H9 (cell line): ENCODE measurements at regions not wholly inside any gene's neighbourhood (a gene's known extent, or its start where the extent isn't known, plus 50 kb on each side); places are given as distances from the start of the nearest gene placed in this dataset.

Experiments
- DNase-seq: peaks from one replicate; pipeline ENCODE4 v3.0.0-alpha.2; 2017
- H2AFZ ChIP-seq: one replicate; pipeline ENCODE4 v1.6.1; 2013; ENCODE audit warnings: mild to moderate bottlenecking, low read length, control low read depth, moderate library complexity
- H2AK5ac ChIP-seq: 2 replicates; pipeline ENCODE4 v1.6.1; 2013; ENCODE audit warnings: low read length, control low read depth, mixed read lengths; ENCODE audit not compliant: insufficient read length
- H2BK120ac ChIP-seq: one replicate; pipeline ENCODE4 v1.6.1; 2013; ENCODE audit warnings: low read depth, mild to moderate bottlenecking, low read length, control low read depth, inconsistent platforms; ENCODE audit not compliant: poor library complexity, severe bottlenecking
- H2BK12ac ChIP-seq: 2 replicates; pipeline ENCODE4 v1.6.1; 2013; ENCODE audit warnings: low read length, control low read depth, mixed read lengths, low read depth; ENCODE audit not compliant: insufficient read length
- H2BK15ac ChIP-seq: 2 replicates; pipeline ENCODE4 v1.6.1; 2013; ENCODE audit warnings: low read depth, low read length, control low read depth
- H2BK20ac ChIP-seq: one replicate; pipeline ENCODE4 v1.6.1; 2013; ENCODE audit warnings: low read depth, mild to moderate bottlenecking, low read length, control low read depth, inconsistent platforms; ENCODE audit not compliant: poor library complexity, severe bottlenecking
- H2BK5ac ChIP-seq: 2 replicates; pipeline ENCODE4 v1.6.1; 2013; ENCODE audit warnings: low read length, control low read depth, mixed read lengths; ENCODE audit not compliant: insufficient read length
- H3K14ac ChIP-seq: 2 replicates; pipeline ENCODE4 v1.6.1; 2013; ENCODE audit warnings: low read length, control low read depth; ENCODE audit not compliant: insufficient read depth
- H3K18ac ChIP-seq: 2 replicates; pipeline ENCODE4 v1.6.1; 2013; ENCODE audit warnings: low read depth, mild to moderate bottlenecking, mixed read lengths, low read length, control low read depth; ENCODE audit not compliant: insufficient read length
- H3K23ac ChIP-seq: 2 replicates; pipeline ENCODE4 v1.6.1; 2013; ENCODE audit warnings: low read length, control low read depth, mixed read lengths, low read depth; ENCODE audit not compliant: insufficient read length
- H3K23me2 ChIP-seq: 2 replicates; pipeline ENCODE4 v1.6.1; 2013; ENCODE audit warnings: low read depth, mild to moderate bottlenecking, mixed read lengths, low read length, control low read depth; ENCODE audit not compliant: insufficient read length, poor library complexity, severe bottlenecking
- H3K27ac ChIP-seq: 2 replicates; pipeline ENCODE4 v1.5.1; 2013; ENCODE audit warnings: low read length, control low read depth, mixed read lengths, low read depth; ENCODE audit not compliant: insufficient read length
- H3K27me3 ChIP-seq: 2 replicates; pipeline ENCODE4 v1.6.1; 2013; ENCODE audit warnings: low read length, control low read depth, inconsistent platforms; ENCODE audit not compliant: insufficient read depth
- H3K4ac ChIP-seq: 2 replicates; pipeline ENCODE4 v1.6.1; 2013; ENCODE audit warnings: low read depth, mild to moderate bottlenecking, control low read depth, inconsistent platforms, low read length, moderate library complexity
- H3K4me1 ChIP-seq: 2 replicates; pipeline ENCODE4 v1.6.1; 2013; ENCODE audit warnings: low read length, control low read depth, inconsistent platforms; ENCODE audit not compliant: insufficient read depth
- H3K4me2 ChIP-seq: 2 replicates; pipeline ENCODE4 v1.6.1; 2013; ENCODE audit warnings: low read length, control low read depth, mixed read lengths; ENCODE audit not compliant: insufficient read length, insufficient read depth
- H3K56ac ChIP-seq: 2 replicates; pipeline ENCODE4 v1.6.1; 2013; ENCODE audit warnings: low read depth, mild to moderate bottlenecking, mixed read lengths, low read length, control low read depth; ENCODE audit not compliant: insufficient read length
- H3K79me1 ChIP-seq: 2 replicates; pipeline ENCODE4 v1.6.1; 2013; ENCODE audit warnings: low read depth, mild to moderate bottlenecking, moderate library complexity, low read length, control low read depth, inconsistent platforms; ENCODE audit not compliant: insufficient read depth, poor library complexity, severe bottlenecking
- H3K79me2 ChIP-seq: 2 replicates; pipeline ENCODE4 v1.6.1; 2013; ENCODE audit warnings: low read length, control low read depth, inconsistent platforms; ENCODE audit not compliant: insufficient read depth
- H3K9ac ChIP-seq: 2 replicates; pipeline ENCODE4 v1.6.1; 2013; ENCODE audit warnings: low read length, control low read depth, mixed read lengths; ENCODE audit not compliant: insufficient read length; ENCODE audit errors: extremely low read depth
- H3K9me3 ChIP-seq: one replicate; pipeline ENCODE4 v1.6.1; 2013; ENCODE audit warnings: low read depth, low read length, inconsistent platforms; ENCODE audit not compliant: control insufficient read depth
- H3T11ph ChIP-seq: one replicate; pipeline ENCODE4 v1.6.1; 2013; ENCODE audit warnings: mild to moderate bottlenecking, low read length, control low read depth, inconsistent platforms
- H4K20me1 ChIP-seq: one replicate; pipeline ENCODE4 v1.6.1; 2013; ENCODE audit not compliant: control insufficient read depth, insufficient read length, insufficient read depth
- H4K5ac ChIP-seq: 2 replicates; pipeline ENCODE4 v1.6.1; 2013; ENCODE audit warnings: low read depth, mild to moderate bottlenecking, mixed read lengths, low read length, control low read depth; ENCODE audit not compliant: insufficient read length
- H4K8ac ChIP-seq: replicated peaks from 2 replicates; pipeline ENCODE4 v1.6.1; 2013; ENCODE audit warnings: low read length, control low read depth, mixed read lengths, low read depth; ENCODE audit not compliant: insufficient read length
- H4K91ac ChIP-seq: 2 replicates; pipeline ENCODE4 v1.6.1; 2013; ENCODE audit warnings: low read depth, mild to moderate bottlenecking, moderate library complexity, mixed read lengths, low read length, control low read depth; ENCODE audit not compliant: insufficient read length
- H3K27ac Mint-ChIP-seq, 3 experiments: 2 replicates in 2 of 3; 3 replicates in 1 of 3; pipeline ENCODE4 v1.8.0; 2020 to 2021; ENCODE audit warnings: mixed read lengths in 3 of 3, mild to moderate bottlenecking in 1 of 3, moderate library complexity in 1 of 3
- H3K27me3 Mint-ChIP-seq: 2 replicates; pipeline ENCODE4 v1.8.0; 2021; ENCODE audit warnings: low read depth, mild to moderate bottlenecking, moderate library complexity, mixed read lengths
- H3K36me3 Mint-ChIP-seq, 3 experiments: 2 replicates in 2 of 3; 3 replicates in 1 of 3; pipeline ENCODE4 v1.8.0; 2020 to 2021; ENCODE audit warnings: low read depth in 3 of 3, mixed read lengths in 3 of 3; ENCODE audit not compliant: insufficient read depth in 1 of 3
- H3K4me1 Mint-ChIP-seq, 2 experiments: 2 replicates each; pipeline ENCODE4 v1.8.0; 2020; ENCODE audit warnings: mixed read lengths in 2 of 2
- H3K4me3 Mint-ChIP-seq, 2 experiments: 2 replicates in 1 of 2; 3 replicates in 1 of 2; pipeline ENCODE4 v1.8.0; 2020 to 2021; ENCODE audit warnings: mild to moderate bottlenecking in 2 of 2, mixed read lengths in 2 of 2, moderate library complexity in 1 of 2
- H3K9me3 Mint-ChIP-seq, 2 experiments: 2 replicates in 1 of 2; 3 replicates in 1 of 2; pipeline ENCODE4 v1.8.0; 2020; ENCODE audit warnings: mild to moderate bottlenecking in 2 of 2, mixed read lengths in 2 of 2, moderate library complexity in 1 of 2
- WGBS: extraction: QIAGEN DNeasy Blood & Tissue Kit; methylation state at CpG from one replicate; pipeline ENCODE4 v1.1.7; 2013; ENCODE audit warnings: missing lambda C conversion rate, low lambda C conversion rate, mixed read lengths; ENCODE audit not compliant: insufficient read length; ENCODE audit errors: extremely low coverage; 5-methylcytosine and 5-hydroxymethylcytosine counted together
- TF ChIP-seq, protein P1 (sequence below): fragments of 200-600 bp; sonication (generic); conservative IDR thresholded peaks from 3 replicates; pipeline ENCODE4 v1.8.0; 2021; ENCODE audit warnings: antibody characterized with exemption, mild to moderate bottlenecking

DNA sequence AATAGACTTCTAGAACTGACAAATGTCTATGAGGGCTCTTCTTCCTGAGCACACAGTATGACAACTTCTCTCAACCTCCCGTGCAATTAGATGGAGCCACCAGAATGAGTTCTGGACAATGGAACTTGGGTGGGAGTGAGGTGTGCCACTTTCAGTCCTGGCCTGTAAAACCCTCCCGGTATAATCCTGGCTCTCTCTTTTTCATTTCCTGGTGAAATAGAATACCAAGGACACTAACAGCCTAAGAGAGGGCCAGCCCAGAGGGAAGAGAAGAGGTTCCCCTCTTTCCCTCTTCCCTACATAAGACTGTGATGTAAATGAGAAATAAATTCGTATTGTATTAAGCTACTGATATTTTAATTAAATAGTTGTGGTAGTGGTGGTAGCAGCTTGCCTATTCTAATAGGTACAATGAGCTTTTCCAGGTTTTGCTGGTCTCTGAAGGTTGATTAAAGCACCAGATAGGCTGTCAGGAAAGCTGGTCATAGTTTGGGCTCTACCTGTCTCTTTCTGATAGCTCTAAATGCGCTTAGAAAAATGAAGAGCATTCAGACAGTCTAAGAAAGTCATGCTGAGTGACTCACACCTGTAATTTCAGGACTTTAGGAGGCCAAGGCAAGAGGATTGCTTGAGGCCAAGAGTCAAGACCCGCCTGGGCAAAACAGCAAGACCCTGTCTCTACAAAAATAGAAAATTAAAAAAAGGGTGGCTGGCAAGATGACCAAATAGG lies 108.6 kb upstream of the ZNF644 start:
- no peaks in the 10 kb centered on the region; the same call in 1 of the 2 replicates for H3K4me1 ChIP-seq
- H3K56ac ChIP-seq, result no peak overlapping the region
- H2AK5ac ChIP-seq, result no peak overlapping the region
- H2BK20ac ChIP-seq, result no peak overlapping the region
- no peak overlapping the region for H3K18ac ChIP-seq
- Mint-ChIP-seq H3K4me1 (peaks cover 6 to 16% of the 10 kb centered on the region in 2 experiments), H3K9me3 (no peaks in the 10 kb centered on the region), H3K27ac (no peak overlapping the region), H3K27me3 (peaks cover 2% of the 10 kb centered on the region; the same call in 1 of the 2 replicates), H3K36me3 (no peaks in the 10 kb centered on the region; a peak in 1 of 7 replicates), H3K4me3 (no peak overlapping the region)
- no peak overlapping the region for H3K14ac ChIP-seq
- no peak overlapping the region for H2BK120ac ChIP-seq
- no CpG with 5 or more reads among the region's 5 CpGs for WGBS
- TF ChIP-seq, protein P1, sequence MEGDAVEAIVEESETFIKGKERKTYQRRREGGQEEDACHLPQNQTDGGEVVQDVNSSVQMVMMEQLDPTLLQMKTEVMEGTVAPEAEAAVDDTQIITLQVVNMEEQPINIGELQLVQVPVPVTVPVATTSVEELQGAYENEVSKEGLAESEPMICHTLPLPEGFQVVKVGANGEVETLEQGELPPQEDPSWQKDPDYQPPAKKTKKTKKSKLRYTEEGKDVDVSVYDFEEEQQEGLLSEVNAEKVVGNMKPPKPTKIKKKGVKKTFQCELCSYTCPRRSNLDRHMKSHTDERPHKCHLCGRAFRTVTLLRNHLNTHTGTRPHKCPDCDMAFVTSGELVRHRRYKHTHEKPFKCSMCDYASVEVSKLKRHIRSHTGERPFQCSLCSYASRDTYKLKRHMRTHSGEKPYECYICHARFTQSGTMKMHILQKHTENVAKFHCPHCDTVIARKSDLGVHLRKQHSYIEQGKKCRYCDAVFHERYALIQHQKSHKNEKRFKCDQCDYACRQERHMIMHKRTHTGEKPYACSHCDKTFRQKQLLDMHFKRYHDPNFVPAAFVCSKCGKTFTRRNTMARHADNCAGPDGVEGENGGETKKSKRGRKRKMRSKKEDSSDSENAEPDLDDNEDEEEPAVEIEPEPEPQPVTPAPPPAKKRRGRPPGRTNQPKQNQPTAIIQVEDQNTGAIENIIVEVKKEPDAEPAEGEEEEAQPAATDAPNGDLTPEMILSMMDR, result no peak
- H3K27ac ChIP-seq, result no peak overlapping the region
- no peak overlapping the region for H3K23ac ChIP-seq
- no peak overlapping the region for H3T11ph ChIP-seq
- no peak overlapping the region for H3K4me2 ChIP-seq
- H3K79me2 ChIP-seq, result no peaks in the 10 kb centered on the region
- no peak overlapping the region for H3K9ac ChIP-seq
- H4K20me1 ChIP-seq, result no peaks in the 10 kb centered on the region
- no peak overlapping the region for H4K5ac ChIP-seq
- no peak overlapping the region for H3K4ac ChIP-seq
- H3K23me2 ChIP-seq, result no peaks in the 10 kb centered on the region
- no peaks in the 10 kb centered on the region for H3K79me1 ChIP-seq
- no peak overlapping the region for H2BK12ac ChIP-seq
- H2BK5ac ChIP-seq, result no peak overlapping the region
- DNase-seq, result no peak
- no peak overlapping the region for H2AFZ ChIP-seq
- H2BK15ac ChIP-seq, result no peak overlapping the region
- no peaks in the 10 kb centered on the region for H3K9me3 ChIP-seq
- H3K27me3 ChIP-seq, result no peaks in the 10 kb centered on the region
- no peak overlapping the region for H4K8ac ChIP-seq
- no peak overlapping the region for H4K91ac ChIP-seq
